H9 (cell line): ENCODE measurements at regions not wholly inside any gene's neighbourhood (a gene's known extent, or its start where the extent isn't known, plus 50 kb on each side); places are given as distances from the start of the nearest gene placed in this dataset.

Source experiments
- DNase-seq: peaks from one replicate; pipeline ENCODE4 v3.0.0-alpha.2; 2017
- H2AFZ ChIP-seq: one replicate; pipeline ENCODE4 v1.6.1; 2013; ENCODE audit warnings: mild to moderate bottlenecking, low read length, control low read depth, moderate library complexity
- H2AK5ac ChIP-seq: 2 replicates; pipeline ENCODE4 v1.6.1; 2013; ENCODE audit warnings: low read length, control low read depth, mixed read lengths; ENCODE audit not compliant: insufficient read length
- H2BK120ac ChIP-seq: one replicate; pipeline ENCODE4 v1.6.1; 2013; ENCODE audit warnings: low read depth, mild to moderate bottlenecking, low read length, control low read depth, inconsistent platforms; ENCODE audit not compliant: poor library complexity, severe bottlenecking
- H2BK12ac ChIP-seq: 2 replicates; pipeline ENCODE4 v1.6.1; 2013; ENCODE audit warnings: low read length, control low read depth, mixed read lengths, low read depth; ENCODE audit not compliant: insufficient read length
- H2BK15ac ChIP-seq: 2 replicates; pipeline ENCODE4 v1.6.1; 2013; ENCODE audit warnings: low read depth, low read length, control low read depth
- H2BK20ac ChIP-seq: one replicate; pipeline ENCODE4 v1.6.1; 2013; ENCODE audit warnings: low read depth, mild to moderate bottlenecking, low read length, control low read depth, inconsistent platforms; ENCODE audit not compliant: poor library complexity, severe bottlenecking
- H2BK5ac ChIP-seq: 2 replicates; pipeline ENCODE4 v1.6.1; 2013; ENCODE audit warnings: low read length, control low read depth, mixed read lengths; ENCODE audit not compliant: insufficient read length
- H3K14ac ChIP-seq: 2 replicates; pipeline ENCODE4 v1.6.1; 2013; ENCODE audit warnings: low read length, control low read depth; ENCODE audit not compliant: insufficient read depth
- H3K18ac ChIP-seq: 2 replicates; pipeline ENCODE4 v1.6.1; 2013; ENCODE audit warnings: low read depth, mild to moderate bottlenecking, mixed read lengths, low read length, control low read depth; ENCODE audit not compliant: insufficient read length
- H3K23ac ChIP-seq: 2 replicates; pipeline ENCODE4 v1.6.1; 2013; ENCODE audit warnings: low read length, control low read depth, mixed read lengths, low read depth; ENCODE audit not compliant: insufficient read length
- H3K23me2 ChIP-seq: 2 replicates; pipeline ENCODE4 v1.6.1; 2013; ENCODE audit warnings: low read depth, mild to moderate bottlenecking, mixed read lengths, low read length, control low read depth; ENCODE audit not compliant: insufficient read length, poor library complexity, severe bottlenecking
- H3K27ac ChIP-seq: 2 replicates; pipeline ENCODE4 v1.5.1; 2013; ENCODE audit warnings: low read length, control low read depth, mixed read lengths, low read depth; ENCODE audit not compliant: insufficient read length
- H3K27me3 ChIP-seq: 2 replicates; pipeline ENCODE4 v1.6.1; 2013; ENCODE audit warnings: low read length, control low read depth, inconsistent platforms; ENCODE audit not compliant: insufficient read depth
- H3K4ac ChIP-seq: 2 replicates; pipeline ENCODE4 v1.6.1; 2013; ENCODE audit warnings: low read depth, mild to moderate bottlenecking, control low read depth, inconsistent platforms, low read length, moderate library complexity
- H3K4me1 ChIP-seq: 2 replicates; pipeline ENCODE4 v1.6.1; 2013; ENCODE audit warnings: low read length, control low read depth, inconsistent platforms; ENCODE audit not compliant: insufficient read depth
- H3K4me2 ChIP-seq: 2 replicates; pipeline ENCODE4 v1.6.1; 2013; ENCODE audit warnings: low read length, control low read depth, mixed read lengths; ENCODE audit not compliant: insufficient read length, insufficient read depth
- H3K56ac ChIP-seq: 2 replicates; pipeline ENCODE4 v1.6.1; 2013; ENCODE audit warnings: low read depth, mild to moderate bottlenecking, mixed read lengths, low read length, control low read depth; ENCODE audit not compliant: insufficient read length
- H3K79me1 ChIP-seq: 2 replicates; pipeline ENCODE4 v1.6.1; 2013; ENCODE audit warnings: low read depth, mild to moderate bottlenecking, moderate library complexity, low read length, control low read depth, inconsistent platforms; ENCODE audit not compliant: insufficient read depth, poor library complexity, severe bottlenecking
- H3K79me2 ChIP-seq: 2 replicates; pipeline ENCODE4 v1.6.1; 2013; ENCODE audit warnings: low read length, control low read depth, inconsistent platforms; ENCODE audit not compliant: insufficient read depth
- H3K9ac ChIP-seq: 2 replicates; pipeline ENCODE4 v1.6.1; 2013; ENCODE audit warnings: low read length, control low read depth, mixed read lengths; ENCODE audit not compliant: insufficient read length; ENCODE audit errors: extremely low read depth
- H3K9me3 ChIP-seq: one replicate; pipeline ENCODE4 v1.6.1; 2013; ENCODE audit warnings: low read depth, low read length, inconsistent platforms; ENCODE audit not compliant: control insufficient read depth
- H3T11ph ChIP-seq: one replicate; pipeline ENCODE4 v1.6.1; 2013; ENCODE audit warnings: mild to moderate bottlenecking, low read length, control low read depth, inconsistent platforms
- H4K20me1 ChIP-seq: one replicate; pipeline ENCODE4 v1.6.1; 2013; ENCODE audit not compliant: control insufficient read depth, insufficient read length, insufficient read depth
- H4K5ac ChIP-seq: 2 replicates; pipeline ENCODE4 v1.6.1; 2013; ENCODE audit warnings: low read depth, mild to moderate bottlenecking, mixed read lengths, low read length, control low read depth; ENCODE audit not compliant: insufficient read length
- H4K8ac ChIP-seq: replicated peaks from 2 replicates; pipeline ENCODE4 v1.6.1; 2013; ENCODE audit warnings: low read length, control low read depth, mixed read lengths, low read depth; ENCODE audit not compliant: insufficient read length
- H4K91ac ChIP-seq: 2 replicates; pipeline ENCODE4 v1.6.1; 2013; ENCODE audit warnings: low read depth, mild to moderate bottlenecking, moderate library complexity, mixed read lengths, low read length, control low read depth; ENCODE audit not compliant: insufficient read length
- H3K27ac Mint-ChIP-seq, 3 experiments: 2 replicates in 2 of 3; 3 replicates in 1 of 3; pipeline ENCODE4 v1.8.0; 2020 to 2021; ENCODE audit warnings: mixed read lengths in 3 of 3, mild to moderate bottlenecking in 1 of 3, moderate library complexity in 1 of 3
- H3K27me3 Mint-ChIP-seq: 2 replicates; pipeline ENCODE4 v1.8.0; 2021; ENCODE audit warnings: low read depth, mild to moderate bottlenecking, moderate library complexity, mixed read lengths
- H3K36me3 Mint-ChIP-seq, 3 experiments: 2 replicates in 2 of 3; 3 replicates in 1 of 3; pipeline ENCODE4 v1.8.0; 2020 to 2021; ENCODE audit warnings: low read depth in 3 of 3, mixed read lengths in 3 of 3; ENCODE audit not compliant: insufficient read depth in 1 of 3
- H3K4me1 Mint-ChIP-seq, 2 experiments: 2 replicates each; pipeline ENCODE4 v1.8.0; 2020; ENCODE audit warnings: mixed read lengths in 2 of 2
- H3K4me3 Mint-ChIP-seq, 2 experiments: 2 replicates in 1 of 2; 3 replicates in 1 of 2; pipeline ENCODE4 v1.8.0; 2020 to 2021; ENCODE audit warnings: mild to moderate bottlenecking in 2 of 2, mixed read lengths in 2 of 2, moderate library complexity in 1 of 2
- H3K9me3 Mint-ChIP-seq, 2 experiments: 2 replicates in 1 of 2; 3 replicates in 1 of 2; pipeline ENCODE4 v1.8.0; 2020; ENCODE audit warnings: mild to moderate bottlenecking in 2 of 2, mixed read lengths in 2 of 2, moderate library complexity in 1 of 2
- CTCF ChIP-seq: fragments of 200-600 bp; sonication (generic); conservative IDR thresholded peaks from 3 replicates; pipeline ENCODE4 v1.8.0; 2021; ENCODE audit warnings: antibody characterized with exemption, mild to moderate bottlenecking
- WGBS: extraction: QIAGEN DNeasy Blood & Tissue Kit; methylation state at CpG from one replicate; pipeline ENCODE4 v1.1.7; 2013; ENCODE audit warnings: missing lambda C conversion rate, low lambda C conversion rate, mixed read lengths; ENCODE audit not compliant: insufficient read length; ENCODE audit errors: extremely low coverage; 5-methylcytosine and 5-hydroxymethylcytosine counted together

- H3K27ac Mint-ChIP-seq, result no peak overlapping the region
- H3K18ac ChIP-seq, result no peak overlapping the region
- H2BK5ac ChIP-seq, result no peak overlapping the region
- H3K4me2 ChIP-seq, result no peak overlapping the region
- H3K4ac ChIP-seq, result no peak overlapping the region
- no peak overlapping the region for H2AFZ ChIP-seq
- H3K4me3 Mint-ChIP-seq, result no peak overlapping the region
- H3K36me3 Mint-ChIP-seq, result no peaks in the 10 kb centered on the region; a peak in 2 of 7 replicates
- no peaks in the 10 kb centered on the region for H3K9me3 ChIP-seq
- no peak overlapping the region for H2BK20ac ChIP-seq
- no peaks in the 10 kb centered on the region for H3K79me2 ChIP-seq
- H4K91ac ChIP-seq, result no peak overlapping the region
- H2BK12ac ChIP-seq, result no peak overlapping the region
- H3K23ac ChIP-seq, result no peak overlapping the region
- H3K23me2 ChIP-seq, result no peaks in the 10 kb centered on the region
- peaks cover 5% of the 10 kb centered on the region; the same call in 1 of the 2 replicates for H3K4me1 ChIP-seq
- H4K5ac ChIP-seq, result no peak overlapping the region
- no peak overlapping the region for H3K27ac ChIP-seq
- no peak overlapping the region for H3K14ac ChIP-seq
- H3K27me3 Mint-ChIP-seq, result no peaks in the 10 kb centered on the region; the same call in 1 of the 2 replicates
- TF ChIP-seq CTCF, result no peak
- H3K9me3 Mint-ChIP-seq, result no peaks in the 10 kb centered on the region; a peak in 1 of 5 replicates
- H2BK15ac ChIP-seq, result no peak overlapping the region
- no peak overlapping the region for H2AK5ac ChIP-seq
- H4K8ac ChIP-seq, result no peak overlapping the region
- no peak overlapping the region for H2BK120ac ChIP-seq
- no peaks in the 10 kb centered on the region for H3K27me3 ChIP-seq
- no peak overlapping the region for H3K9ac ChIP-seq
- H3K79me1 ChIP-seq, result no peaks in the 10 kb centered on the region
- H3T11ph ChIP-seq, result no peak overlapping the region
- H3K4me1 Mint-ChIP-seq, result peaks cover 16 to 20% of the 10 kb centered on the region in 2 experiments
- H3K56ac ChIP-seq, result no peak overlapping the region
- no peaks in the 10 kb centered on the region for H4K20me1 ChIP-seq
- no CpG with 5 or more reads among the region's 4 CpGs for WGBS
- no peak for DNase-seq
Observed at GRCh38 chr2:60047944-60048525, 505.4 kb downstream of the BCL11A start.
